Stomach (tissue), 8 donors: ENCODE measurements at regions not wholly inside any gene's neighbourhood (a gene's known extent, or its start where the extent isn't known, plus 50 kb on each side); places are given as distances from the start of the nearest gene placed in this dataset.

Experiments
- DNase-seq, 2 donors: peaks; one replicate each; pipeline versions ENCODE4 v3.0.0 to v3.0.0-alpha.2; 2013 to 2019
- H3K27ac ChIP-seq, 5 donors: fragments of 200-600 bp in 4 of 5; sonication (generic) in 4 of 5; one replicate each; pipeline ENCODE4 v1.5.1; 2013 to 2019; ENCODE audit warnings: mild to moderate bottlenecking in 1 of 5, moderate library complexity in 1 of 5
- H3K27me3 ChIP-seq, 3 donors: fragments of 200-600 bp; sonication (generic); one replicate each; pipeline ENCODE4 v1.5.1; 2017 to 2019; ENCODE audit warnings: mixed run types in 1 of 3
- H3K36me3 ChIP-seq, 4 donors: fragments of 200-600 bp; sonication (generic); 1 replicate in 3 of 4; 2 replicates in 1 of 4; pipeline ENCODE4 v1.5.1; 2016 to 2019
- H3K4me1 ChIP-seq, 4 donors: fragments of 200-600 bp; sonication (generic); one replicate each; pipeline ENCODE4 v1.5.1; 2016 to 2019
- H3K4me3 ChIP-seq, 4 donors: fragments of 200-600 bp; sonication (generic) in 3 of 4; one replicate each; pipeline ENCODE4 v1.5.1; 2016 to 2019; ENCODE audit warnings: mild to moderate bottlenecking in 1 of 4
- H3K9me3 ChIP-seq, 4 donors: fragments of 200-600 bp; sonication (generic); one replicate each; pipeline ENCODE4 v1.5.1; 2016 to 2019
- EP300 ChIP-seq: sonication (generic); formaldehyde crosslinking; IDR thresholded peaks from one replicate; pipeline ENCODE4 v1.6.1; 2017; ENCODE audit warnings: antibody characterized with exemption
- POLR2A ChIP-seq, 4 donors: fragments of 450-650 bp; IDR thresholded peaks; one replicate each; pipeline ENCODE4 v1.6.1; 2016; ENCODE audit warnings: antibody characterized with exemption in 4 of 4, control low read depth in 2 of 4, mild to moderate bottlenecking in 1 of 4, moderate library complexity in 1 of 4
- POLR2AphosphoS5 ChIP-seq, 3 donors: sonication (generic); formaldehyde crosslinking; IDR thresholded peaks; one replicate each; pipeline ENCODE4 v1.6.1; 2016; ENCODE audit warnings: antibody characterized with exemption in 3 of 3
- WGBS, 5 donors: extraction: QIAGEN DNeasy Blood & Tissue Kit in 3 of 5; methylation state at CpG; one replicate each; pipeline versions ENCODE4 v1.1.5 to v1.1.7; 2013 to 2018; 5-methylcytosine and 5-hydroxymethylcytosine counted together
- intact Hi-C: fragments of 100-400 bp; cut with DNase I; formaldehyde crosslinking; loops from one replicate; pipeline ENCODE4 v1.15.1; 2023; ENCODE audit warnings: low total_unique reads
- TF ChIP-seq, protein P1 (sequence below), 7 experiments: fragments of 450-650 bp in 4 of 7; fragments of 200-600 bp in 3 of 7; sonication (generic) in 3 of 7; IDR thresholded peaks; one replicate each; pipeline ENCODE4 v1.5.1; 2016 to 2019; ENCODE audit warnings: antibody characterized with exemption in 7 of 7, control low read depth in 2 of 7, mild to moderate bottlenecking in 1 of 7
- donor health status: healthy with polysubstance abuse.
- donor health status: Bipolar disorder and iron deficiency.
- donor health status: healthy.

GRCh38 chr3:178295292-178295912, 240.8 kb upstream of the KCNMB2 start:
- H3K36me3 ChIP-seq = no peaks in the 10 kb centered on the region
- DNase-seq = peak in 1 of 2 donors; percentile 35
- H3K9me3 ChIP-seq = no peaks in the 10 kb centered on the region
- H3K4me3 ChIP-seq = no peak overlapping the region
- WGBS, 5 donors = 93 to 97% (median 96%) methylated on average over 2 of the region's 2 CpGs
- no peaks in the 10 kb centered on the region for H3K4me1 ChIP-seq
- no peak for TF ChIP-seq POLR2AphosphoS5 (IDR thresholded peaks at IDR 0.05)
- intact Hi-C loops = no loop called here
- H3K27ac ChIP-seq = no peak overlapping the region
- H3K27me3 ChIP-seq = no peaks in the 10 kb centered on the region

GRCh38 chr3:178297199-178297598, 239.0 kb upstream of the KCNMB2 start:
- Histone ChIP-seq H3K4me3 (no peak overlapping the region), H3K9me3 (no peaks in the 10 kb centered on the region), H3K27me3 (no peaks in the 10 kb centered on the region), H3K4me1 (no peaks in the 10 kb centered on the region), H3K36me3 (no peaks in the 10 kb centered on the region), H3K27ac (no peak overlapping the region)
- DNase-seq = no peak
- 60 to 78% (median 77%) methylated on average over 1 of the region's 1 CpG for WGBS, 5 donors
- intact Hi-C loops = no loop called here
- TF ChIP-seq POLR2A (IDR thresholded peaks at IDR 0.05) (no peak), POLR2AphosphoS5 (IDR thresholded peaks at IDR 0.05) (no peak), EP300 (no peak)
- TF ChIP-seq, protein P1, sequence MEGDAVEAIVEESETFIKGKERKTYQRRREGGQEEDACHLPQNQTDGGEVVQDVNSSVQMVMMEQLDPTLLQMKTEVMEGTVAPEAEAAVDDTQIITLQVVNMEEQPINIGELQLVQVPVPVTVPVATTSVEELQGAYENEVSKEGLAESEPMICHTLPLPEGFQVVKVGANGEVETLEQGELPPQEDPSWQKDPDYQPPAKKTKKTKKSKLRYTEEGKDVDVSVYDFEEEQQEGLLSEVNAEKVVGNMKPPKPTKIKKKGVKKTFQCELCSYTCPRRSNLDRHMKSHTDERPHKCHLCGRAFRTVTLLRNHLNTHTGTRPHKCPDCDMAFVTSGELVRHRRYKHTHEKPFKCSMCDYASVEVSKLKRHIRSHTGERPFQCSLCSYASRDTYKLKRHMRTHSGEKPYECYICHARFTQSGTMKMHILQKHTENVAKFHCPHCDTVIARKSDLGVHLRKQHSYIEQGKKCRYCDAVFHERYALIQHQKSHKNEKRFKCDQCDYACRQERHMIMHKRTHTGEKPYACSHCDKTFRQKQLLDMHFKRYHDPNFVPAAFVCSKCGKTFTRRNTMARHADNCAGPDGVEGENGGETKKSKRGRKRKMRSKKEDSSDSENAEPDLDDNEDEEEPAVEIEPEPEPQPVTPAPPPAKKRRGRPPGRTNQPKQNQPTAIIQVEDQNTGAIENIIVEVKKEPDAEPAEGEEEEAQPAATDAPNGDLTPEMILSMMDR (IDR thresholded peaks at IDR 0.05) = no peak

- intact Hi-C loops = no loop called here
- no peak for DNase-seq
- Histone ChIP-seq H3K4me3 (no peak overlapping the region), H3K4me1 (no peaks in the 10 kb centered on the region), H3K27me3 (no peaks in the 10 kb centered on the region), H3K36me3 (no peaks in the 10 kb centered on the region), H3K27ac (no peak overlapping the region), H3K9me3 (no peaks in the 10 kb centered on the region)
- TF ChIP-seq POLR2AphosphoS5 (IDR thresholded peaks at IDR 0.05) (no peak), EP300 (no peak), POLR2A (IDR thresholded peaks at IDR 0.05) (no peak)
- TF ChIP-seq, protein P1 (IDR thresholded peaks at IDR 0.05) = no peak
- 86 to 93% (median 90%) methylated on average over 8 of the region's 8 CpGs for WGBS, 5 donors
Measured at GRCh38 chr3:178297740-178298139, 238.5 kb upstream of the KCNMB2 start.

- DNase-seq = no peak
- Histone ChIP-seq H3K4me1 (no peaks in the 10 kb centered on the region), H3K9me3 (no peaks in the 10 kb centered on the region), H3K36me3 (no peaks in the 10 kb centered on the region), H3K27ac (no peak overlapping the region), H3K27me3 (no peaks in the 10 kb centered on the region), H3K4me3 (no peak overlapping the region)
- intact Hi-C loops = no loop called here
- TF ChIP-seq POLR2AphosphoS5 (IDR thresholded peaks at IDR 0.05) = no peak
- WGBS, 5 donors = 81 to 85% (median 82%) methylated on average over 4 of the region's 4 CpGs
Measured at GRCh38 chr3:178300441-178300959, 235.7 kb upstream of the KCNMB2 start.

- intact Hi-C loops = no loop called here
- Histone ChIP-seq H3K27ac (no peak overlapping the region), H3K9me3 (no peaks in the 10 kb centered on the region), H3K4me3 (no peak overlapping the region), H3K27me3 (no peaks in the 10 kb centered on the region), H3K4me1 (no peaks in the 10 kb centered on the region), H3K36me3 (no peaks in the 10 kb centered on the region)
- 59 to 70% (median 60%) methylated on average over 6 of the region's 6 CpGs for WGBS, 5 donors
- no peak for TF ChIP-seq EP300
- TF ChIP-seq POLR2A (IDR thresholded peaks at IDR 0.05) = no peak
- DNase-seq = no peak
Measured at GRCh38 chr3:178302966-178303930, 233.0 kb upstream of the KCNMB2 start.
